GM12873 (cell line): ENCODE measurements at regions not wholly inside any gene's neighbourhood (a gene's known extent, or its start where the extent isn't known, plus 50 kb on each side); places are given as distances from the start of the nearest gene placed in this dataset.

Source experiments
- TF ChIP-seq, protein P1 (sequence below): IDR thresholded peaks from 2 replicates; pipeline ENCODE4 v1.5.1; 2012; ENCODE audit warnings: low read depth, mild to moderate bottlenecking, moderate library complexity, low read length, control low read depth; ENCODE audit not compliant: insufficient read depth; ENCODE audit errors: missing control alignments

DNA sequence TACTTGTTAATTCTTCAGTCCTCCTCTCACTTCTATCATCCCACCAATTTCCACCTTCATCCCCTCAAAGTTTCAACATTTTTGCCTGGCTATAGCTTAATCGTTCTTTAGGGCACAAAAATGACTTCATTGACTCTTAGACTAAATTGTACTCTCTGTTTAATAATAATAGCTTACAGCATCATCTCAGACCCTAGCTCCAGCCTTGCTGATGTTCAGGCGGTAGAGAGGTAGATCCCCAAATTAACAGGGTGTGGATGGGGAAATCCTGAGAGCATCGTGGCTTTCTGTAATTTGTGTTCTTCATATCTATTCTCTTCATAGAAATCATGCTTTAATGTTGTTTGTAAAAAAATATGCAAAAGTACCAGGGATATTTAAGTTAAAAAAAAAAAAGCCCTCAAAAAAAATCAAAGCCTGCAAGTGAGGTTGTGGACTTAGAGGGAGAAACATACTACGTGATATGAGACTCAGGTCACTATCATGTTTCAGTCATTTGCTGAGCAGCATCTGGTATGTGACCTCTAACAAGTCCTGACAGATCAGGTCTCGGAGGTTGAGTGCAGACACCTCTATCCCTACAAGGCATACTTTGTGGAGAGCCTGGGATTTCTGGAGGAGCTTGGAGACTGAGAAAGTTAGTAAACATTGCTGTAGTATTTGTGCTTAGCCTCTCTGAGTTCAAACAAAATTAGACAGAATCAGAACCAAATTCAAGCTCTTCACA, 1063.3 kb upstream of the CITED2 start:
- TF ChIP-seq, protein P1, sequence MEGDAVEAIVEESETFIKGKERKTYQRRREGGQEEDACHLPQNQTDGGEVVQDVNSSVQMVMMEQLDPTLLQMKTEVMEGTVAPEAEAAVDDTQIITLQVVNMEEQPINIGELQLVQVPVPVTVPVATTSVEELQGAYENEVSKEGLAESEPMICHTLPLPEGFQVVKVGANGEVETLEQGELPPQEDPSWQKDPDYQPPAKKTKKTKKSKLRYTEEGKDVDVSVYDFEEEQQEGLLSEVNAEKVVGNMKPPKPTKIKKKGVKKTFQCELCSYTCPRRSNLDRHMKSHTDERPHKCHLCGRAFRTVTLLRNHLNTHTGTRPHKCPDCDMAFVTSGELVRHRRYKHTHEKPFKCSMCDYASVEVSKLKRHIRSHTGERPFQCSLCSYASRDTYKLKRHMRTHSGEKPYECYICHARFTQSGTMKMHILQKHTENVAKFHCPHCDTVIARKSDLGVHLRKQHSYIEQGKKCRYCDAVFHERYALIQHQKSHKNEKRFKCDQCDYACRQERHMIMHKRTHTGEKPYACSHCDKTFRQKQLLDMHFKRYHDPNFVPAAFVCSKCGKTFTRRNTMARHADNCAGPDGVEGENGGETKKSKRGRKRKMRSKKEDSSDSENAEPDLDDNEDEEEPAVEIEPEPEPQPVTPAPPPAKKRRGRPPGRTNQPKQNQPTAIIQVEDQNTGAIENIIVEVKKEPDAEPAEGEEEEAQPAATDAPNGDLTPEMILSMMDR = no peak

DNA sequence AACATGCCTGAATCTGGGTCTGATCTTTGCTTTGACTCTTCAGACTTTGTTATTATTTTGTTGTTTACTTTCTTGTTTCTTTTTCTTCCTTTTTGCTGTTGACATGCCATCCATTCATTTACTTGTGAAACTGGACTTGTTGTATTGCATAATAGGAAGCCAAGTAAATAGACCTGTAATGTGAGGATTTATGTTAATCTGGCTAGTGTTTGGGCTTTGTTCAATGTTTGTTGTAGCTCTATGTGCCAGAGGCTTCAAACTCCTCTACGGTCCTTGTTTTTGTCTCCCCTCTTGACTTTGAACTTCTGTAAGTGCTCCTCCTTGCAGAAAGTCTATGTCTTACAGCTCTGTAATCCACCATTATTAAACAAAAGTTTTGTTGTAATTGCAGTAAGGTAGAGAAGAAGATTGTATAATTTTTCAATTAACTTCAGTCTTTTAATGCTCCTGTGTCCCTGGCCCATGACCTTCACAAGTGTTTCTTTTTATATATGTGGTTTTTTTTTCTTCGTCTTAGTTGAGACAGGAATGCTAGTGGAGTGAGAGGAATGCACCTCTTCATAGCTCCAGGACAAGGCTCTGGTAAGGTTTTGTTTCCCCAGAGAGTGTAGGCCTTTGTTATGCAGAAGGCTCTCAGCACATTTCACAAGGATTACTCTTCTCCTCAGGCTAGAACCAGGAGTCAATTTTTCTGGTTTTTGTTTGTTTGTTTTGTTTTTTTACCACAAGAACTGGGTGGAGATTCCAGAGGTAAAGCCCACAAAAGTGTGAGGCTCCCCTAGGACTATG, 1061.8 kb upstream of the CITED2 start:
- TF ChIP-seq, protein P1 = no peak

DNA sequence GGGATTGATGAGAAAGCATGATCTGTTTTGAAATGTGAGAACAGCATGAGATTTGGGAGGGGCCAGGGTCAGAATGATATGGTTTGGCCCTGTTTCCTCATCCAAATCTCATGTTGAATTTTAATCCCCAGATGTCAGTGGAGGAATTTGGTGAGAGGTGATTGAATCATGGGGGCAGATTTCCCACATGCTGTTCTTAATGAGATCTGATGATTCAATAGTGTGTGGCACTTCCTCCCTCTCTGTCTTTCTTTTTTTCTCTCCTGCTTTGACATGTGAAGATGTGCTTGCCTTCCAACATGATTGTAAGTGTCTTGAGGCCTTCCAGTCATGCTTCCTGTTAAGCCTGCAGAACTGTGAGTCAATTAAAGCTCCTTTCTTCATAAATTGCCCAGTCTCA, 1060.3 kb upstream of the CITED2 start:
- TF ChIP-seq, protein P1 = no peak

DNA sequence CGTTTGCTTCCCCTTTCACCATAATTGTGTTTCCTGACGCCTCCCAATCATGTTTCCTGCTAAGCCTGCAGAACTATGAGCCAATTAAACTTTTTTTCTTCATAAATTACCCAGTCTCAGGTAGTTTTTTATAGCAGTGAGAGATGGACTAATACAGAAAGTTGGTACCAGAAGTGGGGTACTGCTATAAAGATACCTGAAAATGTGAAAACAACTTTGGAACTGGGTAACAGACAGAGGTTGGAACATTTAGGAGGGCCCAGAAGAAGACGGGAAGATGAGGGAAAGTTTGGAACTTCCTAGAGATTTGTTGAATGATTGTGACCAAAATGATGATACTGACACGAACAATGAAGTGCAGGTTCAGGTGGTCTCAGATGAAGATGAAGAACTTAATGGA, 1058.6 kb upstream of the CITED2 start:
- TF ChIP-seq, protein P1 = no peak

DNA sequence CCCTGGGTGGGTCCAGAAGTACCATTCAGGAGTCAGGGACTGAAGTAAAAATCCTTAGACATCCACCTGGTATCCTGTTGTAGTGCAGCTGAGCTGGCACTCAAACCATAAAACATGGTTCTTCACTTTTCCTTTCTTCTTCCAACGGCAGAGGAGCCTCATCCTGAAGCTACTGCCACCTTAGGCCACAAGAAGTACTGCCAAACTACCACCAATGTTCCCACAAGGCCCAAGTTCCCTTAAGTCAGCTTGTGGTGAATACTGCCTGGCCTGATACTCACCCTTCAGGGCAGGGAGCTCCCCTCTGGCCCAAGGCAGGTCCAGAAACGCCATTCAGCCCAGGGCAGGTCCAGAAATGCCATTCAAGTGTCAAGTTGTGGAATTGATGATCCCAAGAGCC, 1053.4 kb upstream of the CITED2 start:
- TF ChIP-seq, protein P1 = peak; percentile 29

DNA sequence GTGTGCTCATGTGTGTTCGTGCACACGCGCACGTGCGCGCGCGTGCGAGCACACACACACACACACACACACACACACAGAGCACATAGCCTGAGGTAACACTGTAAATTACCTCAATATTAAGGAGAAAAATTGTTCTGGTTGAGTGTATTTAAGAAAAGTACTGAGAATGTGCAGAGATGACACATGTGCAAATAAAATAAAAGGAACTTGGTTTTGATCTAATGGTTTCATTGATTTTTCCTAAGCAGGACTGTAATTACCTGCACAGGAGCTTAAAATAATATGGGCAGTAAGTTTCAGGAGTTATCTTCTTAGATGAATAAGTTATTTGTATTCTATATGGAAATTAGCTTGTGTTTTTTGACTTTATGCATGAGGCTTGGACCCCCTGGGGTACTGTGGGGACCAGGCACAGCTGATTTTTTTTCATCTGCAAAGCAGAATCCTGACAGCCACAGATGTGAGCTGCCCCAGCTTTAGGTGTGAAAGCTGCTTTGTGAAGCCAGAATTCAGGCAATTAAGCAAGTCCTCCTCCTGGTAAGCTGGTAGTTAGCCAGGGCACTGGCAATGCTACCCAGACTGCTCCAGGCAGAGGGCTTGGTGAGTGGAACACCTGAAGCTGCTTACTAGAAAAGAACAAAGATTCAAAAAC, 1040.6 kb upstream of the CITED2 start:
- TF ChIP-seq, protein P1 = no peak

DNA sequence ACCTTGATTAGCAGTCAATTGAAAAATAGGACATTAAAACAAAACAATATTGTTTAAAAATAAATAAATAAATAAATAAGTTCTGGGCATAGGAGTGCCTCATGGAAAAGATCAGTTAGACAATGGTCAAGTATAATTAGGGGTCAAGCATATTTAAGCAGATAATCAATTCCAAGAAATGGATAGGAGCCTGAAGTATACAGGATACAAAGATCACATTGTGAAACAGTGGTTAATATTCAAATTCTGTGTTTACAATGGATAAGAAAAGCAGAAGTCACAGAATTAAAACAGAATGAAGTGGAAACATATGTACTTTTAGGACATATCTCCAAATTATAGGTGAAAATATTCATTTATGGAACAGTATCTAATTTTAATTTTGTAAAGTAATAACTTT, 1028.6 kb upstream of the CITED2 start:
- TF ChIP-seq, protein P1 = no peak
